Hepatocyte (in vitro differentiated cells): ENCODE measurements at regions not wholly inside any gene's neighbourhood (a gene's known extent, or its start where the extent isn't known, plus 50 kb on each side); places are given as distances from the start of the nearest gene placed in this dataset.

Source experiments
- DNase-seq: peaks from one replicate; pipeline ENCODE4 v3.0.0-alpha.2; 2016; ENCODE audit warnings: low spot score
- H2AFZ ChIP-seq: fragments of 200-600 bp; sonication (generic); 2 replicates; pipeline ENCODE4 v1.6.0; 2016; ENCODE audit warnings: antibody characterized with exemption, mild to moderate bottlenecking
- H3K27ac ChIP-seq: fragments of 200-600 bp; sonication (generic); 2 replicates; pipeline ENCODE4 v1.5.1; 2016; ENCODE audit warnings: mild to moderate bottlenecking
- H3K27me3 ChIP-seq: fragments of 200-600 bp; sonication (generic); 2 replicates; pipeline ENCODE4 v1.6.1; 2016
- H3K36me3 ChIP-seq: fragments of 200-600 bp; sonication (generic); replicated peaks from 2 replicates; pipeline ENCODE4 v1.5.1; 2016; ENCODE audit warnings: low read depth; ENCODE audit not compliant: insufficient read depth
- H3K4me1 ChIP-seq: fragments of 200-600 bp; sonication (generic); 2 replicates; pipeline ENCODE4 v1.5.1; 2016; ENCODE audit warnings: mild to moderate bottlenecking, moderate library complexity; ENCODE audit not compliant: insufficient read depth
- H3K4me2 ChIP-seq: fragments of 200-600 bp; sonication (generic); 2 replicates; pipeline ENCODE4 v1.6.0; 2016
- H3K4me3 ChIP-seq: fragments of 200-600 bp; sonication (generic); 2 replicates; pipeline ENCODE4 v1.5.1; 2016; ENCODE audit warnings: mild to moderate bottlenecking
- H3K79me2 ChIP-seq: fragments of 200-600 bp; sonication (generic); 2 replicates; pipeline ENCODE4 v1.6.0; 2017; ENCODE audit warnings: mild to moderate bottlenecking
- H3K9me2 ChIP-seq: fragments of 200-600 bp; sonication (generic); replicated peaks from 2 replicates; pipeline ENCODE4 v1.6.0; 2017; ENCODE audit warnings: mild to moderate bottlenecking; ENCODE audit not compliant: insufficient read depth
- H3K9me3 ChIP-seq: fragments of 200-600 bp; sonication (generic); 2 replicates; pipeline ENCODE4 v1.5.1; 2016; ENCODE audit warnings: low read depth, mild to moderate bottlenecking
- H4K20me1 ChIP-seq: fragments of 200-600 bp; sonication (generic); 2 replicates; pipeline ENCODE4 v1.6.0; 2016; ENCODE audit warnings: mild to moderate bottlenecking; ENCODE audit not compliant: insufficient read depth, poor library complexity, severe bottlenecking
- CTCF ChIP-seq: fragments of 200-600 bp; sonication (generic); IDR thresholded peaks from 2 replicates; pipeline ENCODE4 v1.5.1; 2016; ENCODE audit warnings: antibody characterized with exemption, mild to moderate bottlenecking; ENCODE audit not compliant: poor library complexity
- EZH2 ChIP-seq: fragments of 200-600 bp; sonication (generic); IDR thresholded peaks from 2 replicates; pipeline ENCODE4 v1.6.1; 2016; ENCODE audit warnings: antibody characterized with exemption, mild to moderate bottlenecking, borderline replicate concordance
- EZH2phosphoT487 ChIP-seq: fragments of 200-600 bp; sonication (generic); IDR thresholded peaks from one replicate; pipeline ENCODE4 v1.6.1; 2018; ENCODE audit warnings: antibody characterized with exemption, mild to moderate bottlenecking, low read depth, moderate library complexity; ENCODE audit not compliant: unreplicated experiment, severe bottlenecking
- WGBS: methylation state at CpG from one replicate; pipeline ENCODE4 v1.1.6; 2016; ENCODE audit warnings: low lambda C conversion rate; ENCODE audit errors: missing lambda C conversion rate; 5-methylcytosine and 5-hydroxymethylcytosine counted together

GRCh38 chr4:135804785-135805184 lies 1603.2 kb upstream of the PABPC4L start:
- Histone ChIP-seq H3K4me3 (no peak overlapping the region), H3K27ac (no peak overlapping the region), H3K27me3 (no peaks in the 10 kb centered on the region), H3K4me2 (no peak overlapping the region), H3K4me1 (no peaks in the 10 kb centered on the region), H3K9me2 (no peaks in the 10 kb centered on the region), H3K36me3 (no peaks in the 10 kb centered on the region), H3K79me2 (no peaks in the 10 kb centered on the region), H2AFZ (no peak overlapping the region), H4K20me1 (no peaks in the 10 kb centered on the region), H3K9me3 (no peaks in the 10 kb centered on the region)
- no peak for DNase-seq
- 95% methylated on average over 3 of the region's 3 CpGs for WGBS
- no peak for TF ChIP-seq EZH2
- TF ChIP-seq EZH2phosphoT487: no peak
- TF ChIP-seq CTCF: no peak

GRCh38 chr4:135777361-135777760 lies 1575.8 kb upstream of the PABPC4L start:
- H3K36me3 ChIP-seq: no peaks in the 10 kb centered on the region
- H2AFZ ChIP-seq: no peak overlapping the region
- no peaks in the 10 kb centered on the region for H3K9me3 ChIP-seq
- no peaks in the 10 kb centered on the region for H3K4me1 ChIP-seq
- DNase-seq: no peak
- WGBS: 92% methylated on average over 1 of the region's 1 CpG
- H3K4me3 ChIP-seq: no peak overlapping the region
- no peaks in the 10 kb centered on the region for H3K27me3 ChIP-seq
- H4K20me1 ChIP-seq: no peaks in the 10 kb centered on the region
- H3K79me2 ChIP-seq: no peaks in the 10 kb centered on the region
- no peak overlapping the region for H3K4me2 ChIP-seq
- H3K27ac ChIP-seq: no peak overlapping the region
- no peaks in the 10 kb centered on the region for H3K9me2 ChIP-seq
- TF ChIP-seq CTCF (no peak), EZH2 (no peak), EZH2phosphoT487 (no peak)

- no peaks in the 10 kb centered on the region for H3K9me3 ChIP-seq
- no peaks in the 10 kb centered on the region for H3K9me2 ChIP-seq
- no peak overlapping the region for H2AFZ ChIP-seq
- H3K79me2 ChIP-seq: no peaks in the 10 kb centered on the region
- no peak for DNase-seq
- H3K4me2 ChIP-seq: no peak overlapping the region
- H3K27ac ChIP-seq: no peak overlapping the region
- no peaks in the 10 kb centered on the region for H3K27me3 ChIP-seq
- H3K36me3 ChIP-seq: no peaks in the 10 kb centered on the region
- no peak overlapping the region for H3K4me3 ChIP-seq
- 89% methylated on average over 1 of the region's 1 CpG for WGBS
- H3K4me1 ChIP-seq: no peaks in the 10 kb centered on the region
- no peak for TF ChIP-seq CTCF
- no peak for TF ChIP-seq EZH2phosphoT487
- TF ChIP-seq EZH2: no peak
- no peaks in the 10 kb centered on the region for H4K20me1 ChIP-seq
These were observed 1574.3 kb upstream of the PABPC4L start for GRCh38 chr4:135775909-135776308.

GRCh38 chr4:135770505-135770904 lies 1568.9 kb upstream of the PABPC4L start:
- H3K4me1 ChIP-seq: no peaks in the 10 kb centered on the region
- TF ChIP-seq CTCF (no peak), EZH2 (no peak), EZH2phosphoT487 (no peak)
- H3K27ac ChIP-seq: no peak overlapping the region
- no peaks in the 10 kb centered on the region for H3K79me2 ChIP-seq
- no peak overlapping the region for H3K4me3 ChIP-seq
- H3K4me2 ChIP-seq: no peak overlapping the region
- H3K27me3 ChIP-seq: no peaks in the 10 kb centered on the region
- H2AFZ ChIP-seq: no peak overlapping the region
- no peak for DNase-seq
- no peaks in the 10 kb centered on the region for H3K9me2 ChIP-seq
- H4K20me1 ChIP-seq: no peaks in the 10 kb centered on the region
- H3K36me3 ChIP-seq: no peaks in the 10 kb centered on the region
- H3K9me3 ChIP-seq: no peaks in the 10 kb centered on the region
